IMR-90 (cell line): ENCODE measurements at regions not wholly inside any gene's neighbourhood (a gene's known extent, or its start where the extent isn't known, plus 50 kb on each side); places are given as distances from the start of the nearest gene placed in this dataset.

Experiments
- ATAC-seq: fragments of 200-7000 bp; cut with Tn5 transposase; 2 replicates; pipeline ENCODE4 v1.9.1; 2020; ENCODE audit warnings: low read depth, mild to moderate bottlenecking, moderate library complexity
- BruUV-seq: library from RNA; stranded (reverse); fragments of 400-500 nt; replicated peaks from 2 replicates; lab custom pipeline; 2021; lab: Mats Ljungman, UMichigan
- CTCF ChIA-PET: fragments of 300-600 bp; formaldehyde crosslinking; extraction: SDS; loops from one replicate; lab custom pipeline; 2021; ENCODE audit warnings: antibody characterized with exemption; lab: Yijun Ruan, JAX
- POLR2A ChIA-PET: fragments of 300-600 bp; sonication (Branson Sonifier 250); formaldehyde crosslinking; loops from one replicate; lab custom pipeline; 2022; ENCODE audit warnings: antibody characterized with exemption; ENCODE audit not compliant: unreplicated experiment; lab: Charles Lee
- DNase-seq: peaks from one replicate; pipeline ENCODE4 v3.0.0; 2013
- H2AFZ ChIP-seq: replicated peaks from 2 replicates; pipeline ENCODE3; 2013; ENCODE audit warnings: low read length, mild to moderate bottlenecking; ENCODE audit not compliant: poor library complexity
- H2AK5ac ChIP-seq: 2 replicates; pipeline ENCODE4 v1.6.1; 2013; ENCODE audit warnings: low read depth, low read length, inconsistent platforms
- H2AK9ac ChIP-seq: replicated peaks from 2 replicates; pipeline ENCODE3; 2013; ENCODE audit warnings: mild to moderate bottlenecking, low read depth, low read length, moderate library complexity; ENCODE audit not compliant: poor library complexity
- H2BK120ac ChIP-seq: 2 replicates; pipeline ENCODE4 v1.6.1; 2013; ENCODE audit warnings: low read depth, low read length, inconsistent platforms
- H2BK15ac ChIP-seq: 3 replicates; pipeline ENCODE4 v1.6.1; 2013; ENCODE audit warnings: low read depth, low read length, inconsistent platforms
- H2BK20ac ChIP-seq: 2 replicates; pipeline ENCODE4 v1.6.1; 2013; ENCODE audit warnings: low read depth, mild to moderate bottlenecking, inconsistent platforms, low read length, moderate library complexity
- H2BK5ac ChIP-seq: 2 replicates; pipeline ENCODE4 v1.6.1; 2013; ENCODE audit warnings: mild to moderate bottlenecking, low read depth, low read length, inconsistent platforms; ENCODE audit not compliant: poor library complexity, severe bottlenecking
- H3K14ac ChIP-seq: replicated peaks from 2 replicates; pipeline ENCODE4 v1.6.1; 2013; ENCODE audit warnings: low read depth, low read length, inconsistent platforms
- H3K18ac ChIP-seq: 2 replicates; pipeline ENCODE4 v1.6.1; 2013; ENCODE audit warnings: low read depth, low read length, control low read depth
- H3K23ac ChIP-seq: 2 replicates; pipeline ENCODE4 v1.6.1; 2013; ENCODE audit warnings: low read depth, low read length, inconsistent platforms
- H3K27ac ChIP-seq: 2 replicates; pipeline ENCODE4 v1.5.1; 2013; ENCODE audit warnings: mild to moderate bottlenecking, control low read depth, low read length; ENCODE audit not compliant: insufficient read depth
- H3K27me3 ChIP-seq: 2 replicates; pipeline ENCODE4 v1.6.1; 2013; ENCODE audit warnings: low read length; ENCODE audit not compliant: control insufficient read depth, insufficient read depth
- H3K36me3 ChIP-seq: 2 replicates; pipeline ENCODE4 v1.6.1; 2013; ENCODE audit warnings: low read length, mixed read lengths; ENCODE audit not compliant: control insufficient read depth, insufficient read depth
- H3K4ac ChIP-seq: 2 replicates; pipeline ENCODE4 v1.6.1; 2013; ENCODE audit warnings: low read depth, low read length, inconsistent platforms
- H3K4me1 ChIP-seq: 2 replicates; pipeline ENCODE4 v1.6.1; 2013; ENCODE audit warnings: low read length, mixed read lengths; ENCODE audit not compliant: control insufficient read depth, insufficient read depth
- H3K4me2 ChIP-seq: 2 replicates; pipeline ENCODE4 v1.6.1; 2013; ENCODE audit warnings: low read depth, mild to moderate bottlenecking, control low read depth, low read length, moderate library complexity
- H3K4me3 ChIP-seq: 2 replicates; pipeline ENCODE4 v1.5.1; 2013; ENCODE audit warnings: low read depth, mild to moderate bottlenecking, control low read depth, low read length, moderate library complexity; ENCODE audit not compliant: insufficient read depth
- H3K56ac ChIP-seq: 2 replicates; pipeline ENCODE4 v1.6.1; 2013; ENCODE audit warnings: low read length, inconsistent platforms; ENCODE audit not compliant: insufficient read depth; ENCODE audit errors: extremely low read depth
- H3K79me1 ChIP-seq, 2 experiments: 2 replicates each; pipeline ENCODE4 v1.6.1; 2013; ENCODE audit warnings: low read length in 2 of 2, inconsistent platforms in 1 of 2, low read depth in 1 of 2
- H3K9ac ChIP-seq: 2 replicates; pipeline ENCODE4 v1.6.1; 2013; ENCODE audit warnings: low read depth, low read length, control low read depth
- H3K9me1 ChIP-seq: 2 replicates; pipeline ENCODE4 v1.6.1; 2013; ENCODE audit warnings: low read length, inconsistent platforms; ENCODE audit not compliant: insufficient read depth
- H3K9me3 ChIP-seq: 2 replicates; pipeline ENCODE4 v1.6.1; 2013; ENCODE audit warnings: low read length; ENCODE audit not compliant: control insufficient read depth, insufficient read depth
- H4K20me1 ChIP-seq: 2 replicates; pipeline ENCODE4 v1.6.1; 2013; ENCODE audit warnings: low read length, inconsistent platforms; ENCODE audit not compliant: insufficient read depth
- H4K5ac ChIP-seq: 2 replicates; pipeline ENCODE4 v1.6.1; 2013; ENCODE audit warnings: mild to moderate bottlenecking, low read depth, low read length, control low read depth
- H4K8ac ChIP-seq, 2 experiments: 2 replicates each; pipeline ENCODE4 v1.6.1; 2013; ENCODE audit warnings: low read depth in 2 of 2, low read length in 2 of 2, control low read depth in 1 of 2, inconsistent platforms in 1 of 2
- H4K91ac ChIP-seq: 2 replicates; pipeline ENCODE4 v1.6.1; 2013; ENCODE audit warnings: low read depth, low read length, inconsistent platforms; ENCODE audit not compliant: insufficient read depth
- BHLHE40 ChIP-seq: fragments of 150-350 bp; IDR thresholded peaks from 2 replicates; pipeline ENCODE4 v1.6.1; 2016; ENCODE audit warnings: mild to moderate bottlenecking, low read depth, low read length
- MXI1 ChIP-seq: IDR thresholded peaks from 2 replicates; pipeline ENCODE4 v1.6.1; 2012; ENCODE audit warnings: low read depth, mild to moderate bottlenecking, low read length, moderate library complexity, borderline replicate concordance
- POLR2A ChIP-seq: IDR thresholded peaks from 2 replicates; pipeline ENCODE4 v1.6.1; 2012; ENCODE audit warnings: mild to moderate bottlenecking, low read depth, low read length
- RAD21 ChIP-seq: IDR thresholded peaks from 2 replicates; pipeline ENCODE4 v1.6.1; 2012; ENCODE audit warnings: low read length, improper control_type of control experiment
- WGBS, 2 experiments: methylation state at CpG; one replicate each; pipeline versions ENCODE4 v1.1.5 to v1.1.7; 2013; ENCODE audit warnings: missing lambda C conversion rate in 2 of 2; ENCODE audit not compliant: insufficient read length in 1 of 2; ENCODE audit errors: extremely low coverage in 2 of 2; 5-methylcytosine and 5-hydroxymethylcytosine counted together
- dilution Hi-C: fragments of 300-500 bp; cut with HindIII; formaldehyde crosslinking; loops from one replicate; pipeline ENCODE4 v1.14.3; 2018; ENCODE audit warnings: low sequenced_read_pairs; ENCODE audit not compliant: unreplicated experiment
- in situ Hi-C: fragments of 300-500 bp; cut with MboI; formaldehyde crosslinking; loops from 3 replicates; pipeline ENCODE4 v1.14.3; 2019; ENCODE audit warnings: low sequenced_read_pairs, inconsistent platforms, mixed read lengths
- intact Hi-C: fragments of 100-400 bp; cut with micrococcal nuclease; formaldehyde crosslinking; loops from 2 replicates; pipeline ENCODE4 v1.10.0; 2022

GRCh38 chr2:5387406-5387805 is 304.8 kb upstream of the SOX11 start:
- Histone ChIP-seq H2BK15ac (no peak overlapping the region), H2BK5ac (no peak overlapping the region), H3K9me3 (peaks cover 7% of the 10 kb centered on the region), H3K9me1 (no peaks in the 10 kb centered on the region), H3K56ac (no peak overlapping the region), H3K14ac (no peak overlapping the region), H4K8ac (no peak overlapping the region), H4K20me1 (no peaks in the 10 kb centered on the region), H3K23ac (no peak overlapping the region), H4K91ac (no peak overlapping the region), H2AK9ac (no peak overlapping the region), H4K5ac (no peak overlapping the region), H3K4me3 (no peak overlapping the region), H3K18ac (no peak overlapping the region), H3K9ac (no peak overlapping the region), H3K4me1 (no peaks in the 10 kb centered on the region), H3K4ac (no peak overlapping the region), H2AFZ (no peak overlapping the region), H3K4me2 (no peak overlapping the region), H2BK20ac (no peak overlapping the region), H3K79me1 (no peaks in the 10 kb centered on the region), H3K27ac (no peak overlapping the region), H3K27me3 (no peaks in the 10 kb centered on the region), H3K36me3 (no peaks in the 10 kb centered on the region), H2BK120ac (no peak overlapping the region), H2AK5ac (no peak overlapping the region)
- POLR2A ChIA-PET = no interaction called here
- no peak for TF ChIP-seq POLR2A
- TF ChIP-seq RAD21 = no peak
- TF ChIP-seq BHLHE40 = no peak
- no peak for TF ChIP-seq MXI1
- no peak for DNase-seq
- CTCF ChIA-PET = no interaction called here
- no TSS peak for BruUV-seq
- dilution Hi-C loops = no loop called here
- in situ Hi-C loops = no loop called here
- no CpG with 5 or more reads among the region's 2 CpGs for WGBS, 2 experiments
- intact Hi-C loops = no loop called here
- ATAC-seq = no peak
